ENCODE measurements at regions not wholly inside any gene's neighbourhood (a gene's known extent, or its start where the extent isn't known, plus 50 kb on each side); places are given as distances from the start of the nearest gene placed in this dataset.

GRCh38 chr6:21845439-21846140 is 252.0 kb downstream of the SOX4 start:
- no peak for TF ChIP-seq PATZ1 (CRISPR knock-in tag; IDR thresholded peaks at IDR 0.05; ENCODE audit: borderline replicate concordance)
- no peak for TF ChIP-seq OSR1 (CRISPR knock-in tag; IDR thresholded peaks at IDR 0.05)
- TF ChIP-seq ZFP3 (CRISPR knock-in tag; IDR thresholded peaks at IDR 0.05), result no peak
- no peak for TF ChIP-seq ZFP30 (CRISPR knock-in tag; IDR thresholded peaks at IDR 0.05)
- no peak for TF ChIP-seq RARB (CRISPR knock-in tag; IDR thresholded peaks at IDR 0.05)
- TF ChIP-seq CSRNP3 (CRISPR knock-in tag; IDR thresholded peaks at IDR 0.05), result no peak
- no peak for TF ChIP-seq ZNF70 (CRISPR knock-in tag; IDR thresholded peaks at IDR 0.05)
- no peak for TF ChIP-seq TSHZ2 (CRISPR knock-in tag; IDR thresholded peaks at IDR 0.05)
- TF ChIP-seq ZNF565 (CRISPR knock-in tag; conservative IDR thresholded peaks at IDR 0.05; ENCODE audit: low read depth), result no peak
- no peak for TF ChIP-seq BACH2 (CRISPR knock-in tag; IDR thresholded peaks at IDR 0.05; ENCODE audit: borderline replicate concordance)
- TF ChIP-seq CREB5 (CRISPR knock-in tag; IDR thresholded peaks at IDR 0.05; ENCODE audit: low read depth), result no peak
- TF ChIP-seq ARNTL (CRISPR knock-in tag; IDR thresholded peaks at IDR 0.05; ENCODE audit: borderline replicate concordance, low read depth), result no peak
- no peak for TF ChIP-seq TCF4 (CRISPR knock-in tag; IDR thresholded peaks at IDR 0.05; ENCODE audit: borderline replicate concordance)
- TF ChIP-seq POU6F1 (CRISPR knock-in tag; IDR thresholded peaks at IDR 0.05; ENCODE audit: borderline replicate concordance, low read depth), result no peak
